GM18520 (cell line): ENCODE measurements at regions not wholly inside any gene's neighbourhood (a gene's known extent, or its start where the extent isn't known, plus 50 kb on each side); places are given as distances from the start of the nearest gene placed in this dataset.
"Not testable (repeated sequence)": the region's sequence is repeated elsewhere in the genome, so short reads cannot be mapped to it uniquely, and the experiment has no call there.

Experiments
- ATAC-seq: cut with Tn5 transposase; IDR thresholded peaks from one replicate; pipeline ENCODE4 v1.9.1; 2021; ENCODE audit not compliant: unreplicated experiment

DNA sequence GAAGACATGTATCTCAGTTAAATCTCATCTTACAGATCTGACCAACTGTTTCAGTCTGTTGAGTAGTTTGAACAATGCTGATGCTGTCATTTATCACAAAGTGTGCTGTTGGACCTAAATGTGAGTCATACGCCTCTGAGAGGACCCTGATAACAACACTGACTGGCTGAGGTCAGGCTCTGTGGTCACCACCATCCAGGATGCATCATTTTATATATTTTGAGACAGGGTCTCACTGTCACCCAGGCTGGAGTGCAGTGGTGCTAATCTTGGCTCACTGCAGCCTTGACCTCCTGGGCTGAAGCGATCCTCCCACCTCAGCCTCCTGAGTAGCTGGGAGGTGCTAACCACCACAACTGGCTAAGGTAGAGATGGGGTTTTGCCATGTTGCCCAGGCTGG, 181.0 kb upstream of the RGS6 start:
- ATAC-seq, result no peak

- ATAC-seq, result no peak
Measured at GRCh38 chr14:71752111-71752738, 180.0 kb upstream of the RGS6 start.

DNA sequence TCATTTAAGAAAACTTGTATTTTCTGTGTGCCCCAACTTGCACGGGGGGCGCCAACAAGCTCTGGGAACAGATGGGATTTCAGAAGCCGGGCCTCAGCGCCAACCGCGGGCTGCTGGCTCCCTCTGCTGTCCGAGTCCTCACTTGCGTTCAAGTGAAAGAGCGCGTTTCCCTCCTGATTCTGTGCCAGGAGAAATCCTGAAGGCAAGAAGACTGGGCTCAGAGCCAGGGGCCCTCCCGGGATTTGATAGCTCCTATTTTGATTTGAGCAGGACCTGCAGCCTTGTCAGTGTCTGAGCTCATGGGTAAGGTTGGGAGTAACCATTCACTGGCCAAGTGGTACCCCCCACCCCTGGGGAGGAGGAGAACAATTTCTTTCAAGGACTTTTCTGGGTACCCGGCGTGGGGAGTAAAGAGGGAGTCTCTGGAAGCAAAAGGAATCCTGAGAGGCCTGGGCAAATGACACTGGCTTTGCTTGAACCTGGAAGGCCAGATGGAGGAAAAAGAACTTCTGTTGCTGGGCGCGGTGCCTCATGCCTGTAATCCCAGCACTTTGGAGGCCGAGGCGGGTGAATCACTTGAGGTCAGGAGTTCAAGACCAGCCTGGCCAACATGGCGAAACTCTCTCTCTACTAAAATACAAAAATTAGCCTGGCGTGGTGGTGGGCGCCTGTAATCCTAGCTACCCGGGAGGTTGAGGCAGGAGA, 179.0 kb upstream of the RGS6 start:
- no peak for ATAC-seq

- no peak for ATAC-seq
Measured at GRCh38 chr14:71753976-71754375, 178.3 kb upstream of the RGS6 start.

DNA sequence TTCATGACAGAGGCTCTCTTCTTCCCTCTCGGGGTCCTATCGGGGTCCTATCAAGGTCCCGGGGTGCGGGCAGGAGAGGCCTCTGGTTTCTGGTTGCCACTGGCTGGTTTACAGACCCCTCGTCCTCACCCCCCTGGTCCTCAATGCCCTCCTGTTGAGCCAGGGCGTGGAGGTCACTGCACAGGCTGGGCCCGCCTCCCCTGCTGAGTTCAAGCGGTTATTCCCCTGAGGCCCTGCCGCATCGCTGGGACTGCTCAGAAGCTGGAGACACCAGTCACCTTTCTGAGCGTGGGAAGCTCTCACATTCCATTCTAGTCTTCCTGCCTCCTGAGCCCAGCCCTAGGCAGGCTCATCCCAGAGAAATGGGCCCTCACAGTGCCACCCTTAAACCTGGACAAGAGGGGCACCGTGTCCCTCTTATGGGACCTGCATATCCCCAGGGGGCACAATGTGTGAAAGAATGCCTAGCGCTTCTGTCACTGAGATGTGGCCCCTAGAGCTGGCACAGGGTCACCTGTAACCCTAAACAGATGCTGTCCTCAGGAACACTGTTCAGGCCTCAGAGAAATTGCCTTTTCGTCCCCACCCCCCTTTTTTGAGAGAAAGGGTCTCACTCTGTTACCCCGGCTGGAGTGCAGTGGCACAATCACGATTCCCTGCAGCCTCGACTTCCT, 177.7 kb upstream of the RGS6 start:
- no peak for ATAC-seq

GRCh38 chr14:71758229-71758951, 173.8 kb upstream of the RGS6 start:
- ATAC-seq, result no peak

GRCh38 chr14:71762575-71762974, 169.7 kb upstream of the RGS6 start:
- no peak for ATAC-seq

- no peak for ATAC-seq
Measured at GRCh38 chr14:71764701-71765382, 167.4 kb upstream of the RGS6 start.

- no peak for ATAC-seq
Measured at GRCh38 chr14:71765505-71765904, 166.7 kb upstream of the RGS6 start.

GRCh38 chr14:71770431-71770830, 161.8 kb upstream of the RGS6 start:
- ATAC-seq, result no peak

- not testable (repeated sequence) for ATAC-seq
Measured at GRCh38 chr14:71771421-71771820, 160.8 kb upstream of the RGS6 start.

DNA sequence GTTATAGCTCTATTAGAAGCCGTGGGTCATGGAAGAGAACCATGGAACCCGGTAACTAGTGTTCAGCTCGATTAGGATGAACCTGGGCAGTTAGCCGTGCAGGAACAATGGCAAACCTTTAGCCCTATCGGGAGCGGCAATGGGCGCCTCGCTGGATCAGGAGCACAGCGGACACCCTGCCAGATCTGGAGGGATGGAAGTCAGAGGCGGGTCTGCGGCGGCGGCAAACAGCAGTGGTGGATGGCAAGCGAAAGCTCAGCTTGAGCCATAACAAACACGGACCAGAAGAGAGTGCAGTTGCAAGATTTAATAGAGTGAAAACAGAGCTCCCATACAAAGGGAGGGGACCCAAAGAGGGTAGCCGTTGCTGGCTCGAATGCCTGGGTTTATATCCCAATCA, 160.2 kb upstream of the RGS6 start:
- ATAC-seq, result not testable (repeated sequence)

DNA sequence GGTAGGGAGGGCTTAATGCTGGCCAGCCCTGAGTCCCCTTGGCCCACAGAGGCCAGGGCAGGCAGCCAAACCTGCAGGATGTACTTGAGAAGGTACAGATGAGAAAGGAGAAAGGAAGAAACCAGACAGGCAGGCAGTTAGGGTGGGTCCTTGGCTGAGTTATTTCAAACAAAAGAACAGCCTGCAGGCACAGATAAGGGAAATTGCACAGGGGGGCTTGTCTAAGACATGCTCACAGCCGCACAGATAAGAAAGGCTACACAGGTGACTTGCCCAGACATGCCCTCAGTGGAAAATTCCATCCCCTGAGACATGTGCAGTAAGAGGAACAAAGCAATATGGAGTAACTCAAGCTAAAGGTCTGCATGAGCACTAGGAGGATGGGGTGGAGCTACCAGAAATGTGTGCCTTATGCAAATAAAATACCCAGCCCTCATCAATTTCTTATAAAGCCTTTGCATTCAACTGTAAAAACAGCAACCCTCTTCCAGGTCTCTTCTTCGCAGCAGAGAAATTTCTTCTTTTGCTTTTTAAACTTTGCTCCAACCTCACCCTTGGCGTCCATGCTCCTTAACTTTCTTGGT, 158.2 kb upstream of the RGS6 start:
- no peak for ATAC-seq

- ATAC-seq, result no peak
Measured at GRCh38 chr14:71776471-71777360, 155.5 kb upstream of the RGS6 start.

- no peak for ATAC-seq
Measured at GRCh38 chr14:71780075-71780474, 152.2 kb upstream of the RGS6 start.

- no peak for ATAC-seq
Measured at GRCh38 chr14:71780822-71781221, 151.4 kb upstream of the RGS6 start.

GRCh38 chr14:71783088-71783487, 149.1 kb upstream of the RGS6 start:
- no peak for ATAC-seq

DNA sequence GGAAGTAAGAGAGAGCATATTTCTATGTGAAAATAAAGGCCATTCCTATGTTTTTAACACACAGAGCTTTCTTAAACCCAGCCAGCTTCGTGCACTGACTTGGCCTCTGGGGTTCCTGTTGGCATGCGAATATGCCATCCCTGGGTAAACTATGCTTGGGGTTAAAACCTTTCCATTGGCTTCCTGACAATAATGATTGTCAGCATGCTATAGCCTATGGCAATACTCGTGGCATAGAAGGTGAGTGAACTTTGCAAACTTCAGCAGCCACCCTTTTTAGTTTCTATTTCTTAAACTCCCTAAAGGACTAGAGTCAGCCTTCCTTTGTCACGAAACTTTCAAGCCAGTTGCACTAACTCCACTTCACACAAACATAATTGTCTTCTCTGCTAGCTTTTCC, 148.4 kb upstream of the RGS6 start:
- no peak for ATAC-seq

- ATAC-seq, result no peak
Measured at GRCh38 chr14:71789005-71789404, 143.2 kb upstream of the RGS6 start.

DNA sequence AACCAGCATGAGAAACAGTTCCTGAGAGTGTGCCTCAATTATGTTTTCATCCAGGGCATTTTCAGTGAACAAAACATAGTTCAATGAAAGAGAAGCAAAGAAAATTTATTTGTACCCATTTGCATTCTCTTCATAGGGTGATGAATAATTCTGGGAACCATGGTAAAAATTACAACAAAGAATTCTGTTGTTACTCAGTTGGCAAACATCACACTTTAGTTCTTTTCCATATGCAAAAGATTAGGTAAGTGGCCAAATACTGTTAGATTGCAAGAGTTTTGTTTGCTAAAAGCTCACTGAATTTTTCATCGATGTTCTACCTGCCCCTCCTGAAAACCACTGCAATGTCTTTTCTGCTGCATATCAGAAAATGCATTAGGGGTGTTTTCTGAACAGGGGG, 132.4 kb upstream of the RGS6 start:
- ATAC-seq, result no peak
